GM10266 (cell line): ENCODE measurements at regions not wholly inside any gene's neighbourhood (a gene's known extent, or its start where the extent isn't known, plus 50 kb on each side); places are given as distances from the start of the nearest gene placed in this dataset.

Source experiments
- DNase-seq: peaks from one replicate; pipeline ENCODE4 v3.0.0; 2012; ENCODE audit errors: extremely low spot score
- TF ChIP-seq, protein P1 (sequence below): IDR thresholded peaks from 2 replicates; pipeline ENCODE4 v1.5.1; 2012; ENCODE audit warnings: mild to moderate bottlenecking, low read depth; ENCODE audit not compliant: control insufficient read depth, insufficient read depth; ENCODE audit errors: missing control alignments

DNA sequence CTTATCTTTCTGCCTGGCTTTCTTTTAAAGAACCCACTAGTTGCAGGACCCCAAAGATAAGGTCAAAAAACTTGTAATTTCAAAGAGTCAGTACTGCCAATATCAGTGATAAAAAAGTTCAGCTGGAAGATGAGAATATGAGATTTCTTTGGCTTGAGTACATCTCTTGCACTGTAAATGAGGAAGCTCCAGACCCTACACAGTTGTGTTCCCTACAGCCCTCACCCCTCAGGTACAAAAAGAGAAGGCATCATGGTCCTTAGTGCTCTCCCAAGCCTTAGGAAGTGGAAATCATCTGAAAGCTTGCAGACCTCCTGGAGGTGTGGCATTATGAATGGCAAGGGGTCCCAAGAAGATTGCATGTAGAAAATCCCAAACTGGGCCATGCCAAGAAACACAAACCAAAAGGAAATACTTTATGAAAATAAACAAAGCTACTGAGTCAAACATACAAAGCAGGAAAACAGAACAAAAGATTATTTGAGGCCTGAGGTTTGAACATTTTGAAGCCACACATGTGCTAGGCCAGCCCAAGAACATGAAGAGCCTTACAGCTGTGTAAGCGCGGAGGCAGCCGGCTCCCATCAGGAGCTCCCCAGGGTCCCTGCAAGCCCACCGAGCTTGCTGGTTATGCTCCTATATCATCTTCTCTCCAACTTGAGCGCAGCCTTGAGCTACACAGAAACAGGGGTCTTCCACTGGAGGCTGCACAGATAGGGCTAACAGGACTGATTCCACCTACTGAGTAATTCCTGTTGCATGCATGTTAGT lies 217.0 kb downstream of the OSR1 start:
- TF ChIP-seq, protein P1, sequence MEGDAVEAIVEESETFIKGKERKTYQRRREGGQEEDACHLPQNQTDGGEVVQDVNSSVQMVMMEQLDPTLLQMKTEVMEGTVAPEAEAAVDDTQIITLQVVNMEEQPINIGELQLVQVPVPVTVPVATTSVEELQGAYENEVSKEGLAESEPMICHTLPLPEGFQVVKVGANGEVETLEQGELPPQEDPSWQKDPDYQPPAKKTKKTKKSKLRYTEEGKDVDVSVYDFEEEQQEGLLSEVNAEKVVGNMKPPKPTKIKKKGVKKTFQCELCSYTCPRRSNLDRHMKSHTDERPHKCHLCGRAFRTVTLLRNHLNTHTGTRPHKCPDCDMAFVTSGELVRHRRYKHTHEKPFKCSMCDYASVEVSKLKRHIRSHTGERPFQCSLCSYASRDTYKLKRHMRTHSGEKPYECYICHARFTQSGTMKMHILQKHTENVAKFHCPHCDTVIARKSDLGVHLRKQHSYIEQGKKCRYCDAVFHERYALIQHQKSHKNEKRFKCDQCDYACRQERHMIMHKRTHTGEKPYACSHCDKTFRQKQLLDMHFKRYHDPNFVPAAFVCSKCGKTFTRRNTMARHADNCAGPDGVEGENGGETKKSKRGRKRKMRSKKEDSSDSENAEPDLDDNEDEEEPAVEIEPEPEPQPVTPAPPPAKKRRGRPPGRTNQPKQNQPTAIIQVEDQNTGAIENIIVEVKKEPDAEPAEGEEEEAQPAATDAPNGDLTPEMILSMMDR = no peak
- DNase-seq = no peak

DNA sequence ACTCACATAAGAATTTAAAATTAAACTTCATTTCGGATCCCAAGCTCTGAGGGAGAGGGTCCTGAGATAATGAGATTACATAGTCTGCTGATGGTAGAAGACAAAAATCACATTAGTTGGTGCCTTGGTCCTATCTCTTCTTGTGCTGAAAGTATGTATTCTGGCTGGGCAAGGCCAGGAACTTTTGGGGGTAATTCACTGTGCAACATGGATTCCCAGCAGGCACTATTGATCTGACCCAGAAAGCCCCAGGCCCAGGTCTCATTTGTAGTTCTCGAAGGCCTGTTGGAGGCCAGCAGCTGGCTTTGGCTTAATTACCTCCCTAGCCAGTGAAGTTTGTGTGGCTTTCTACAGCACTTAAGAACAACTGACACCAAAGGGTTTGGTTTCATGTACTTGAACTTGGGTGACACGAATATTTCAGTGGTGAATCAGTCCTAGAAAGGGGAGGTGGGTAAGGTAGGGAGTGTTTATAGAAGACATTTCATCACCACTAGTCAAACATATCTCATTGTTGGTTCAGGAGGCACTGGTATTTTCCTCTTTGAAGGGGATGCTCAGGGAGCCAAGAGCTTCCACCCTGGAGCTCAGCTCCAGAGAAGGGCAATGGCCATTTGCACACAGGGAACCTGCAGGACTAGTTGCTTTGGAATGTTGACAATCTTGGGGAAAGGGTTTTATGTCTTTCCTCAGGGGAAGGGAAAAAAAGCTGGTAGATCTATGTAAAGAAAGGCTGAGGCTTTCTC lies 217.8 kb downstream of the OSR1 start:
- TF ChIP-seq, protein P1 = no peak
- no peak for DNase-seq

DNA sequence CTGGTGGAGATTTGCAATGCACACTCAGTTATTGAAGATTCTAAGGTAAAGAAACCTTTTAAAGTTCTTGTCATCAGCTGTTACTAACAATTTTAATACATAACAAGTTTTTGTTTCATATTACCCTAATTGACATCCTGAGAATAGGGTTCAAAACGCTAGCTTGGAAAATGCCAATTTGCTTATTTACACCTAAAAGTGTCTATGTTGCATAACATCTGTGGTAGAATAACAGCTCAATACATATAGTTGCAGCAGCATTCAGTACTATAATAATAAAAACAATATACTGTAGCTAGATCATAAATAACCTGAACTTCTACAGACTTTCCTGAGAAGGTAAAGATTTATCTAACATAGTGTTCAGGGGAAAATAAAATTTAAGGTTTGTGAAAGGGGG lies 219.0 kb downstream of the OSR1 start:
- TF ChIP-seq, protein P1 = no peak
- DNase-seq = no peak

DNA sequence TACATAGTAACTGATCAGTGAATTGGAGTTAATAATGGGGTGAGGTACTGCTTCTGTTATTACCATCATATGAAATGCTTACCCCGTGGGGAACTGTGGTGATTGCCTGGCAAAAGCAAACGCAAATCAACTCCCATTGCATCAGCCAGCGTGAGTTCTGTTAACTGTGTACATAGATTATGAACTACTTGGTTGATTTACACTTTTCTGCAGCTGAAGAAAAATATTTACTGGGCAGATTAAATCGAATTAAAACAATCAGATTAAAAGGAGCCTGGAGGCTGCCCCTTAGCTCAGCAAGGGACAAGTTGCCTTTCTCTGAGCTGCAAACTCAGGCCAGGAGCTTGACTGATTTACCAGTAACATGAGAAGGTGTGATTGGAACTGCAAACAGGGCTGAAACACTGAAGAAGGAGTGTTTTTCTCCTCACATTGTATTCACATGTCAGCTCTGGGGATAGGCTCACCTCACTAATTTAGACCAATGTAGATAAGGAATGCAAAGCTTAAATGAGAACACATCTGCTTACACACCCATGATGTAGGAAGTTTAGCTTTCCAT lies 220.1 kb downstream of the OSR1 start:
- DNase-seq = no peak
- TF ChIP-seq, protein P1 = no peak

DNA sequence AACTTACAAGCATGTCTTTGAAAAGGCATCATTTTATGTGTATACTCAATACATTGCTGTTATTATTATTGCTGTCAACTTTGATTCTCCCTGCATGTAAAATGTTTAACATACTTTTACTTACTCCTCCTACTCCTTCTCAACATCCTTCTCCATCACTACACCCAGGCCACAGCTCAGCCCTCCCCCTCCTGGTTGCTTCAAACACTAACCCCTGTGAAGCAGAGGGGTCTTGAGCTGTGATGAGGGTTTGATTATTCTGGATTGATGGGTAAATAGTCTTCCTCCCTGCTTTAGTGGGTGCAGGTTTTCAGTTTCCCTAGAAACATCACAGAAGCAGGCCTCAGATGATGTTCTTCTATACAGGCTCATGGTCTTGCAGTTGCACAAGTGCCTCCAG lies 221.0 kb downstream of the OSR1 start:
- no peak for DNase-seq
- TF ChIP-seq, protein P1 = no peak

DNA sequence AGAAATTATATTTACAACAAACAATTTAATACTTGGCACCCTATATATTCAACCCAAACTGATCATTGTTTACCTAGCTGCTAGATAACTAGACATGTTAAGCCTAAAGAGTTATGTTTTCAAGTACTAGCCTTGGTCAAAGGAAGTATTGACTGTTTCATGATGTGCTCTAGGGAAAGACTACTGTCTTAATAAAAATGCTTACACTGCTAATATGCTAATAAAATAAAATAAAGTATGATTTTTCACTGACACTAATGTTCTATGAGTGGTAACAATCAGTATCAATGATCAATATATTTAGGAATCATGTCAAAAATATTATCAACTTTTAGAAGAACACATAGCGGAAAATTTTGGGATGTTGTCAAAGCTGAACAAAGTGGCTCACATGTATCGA lies 225.5 kb downstream of the OSR1 start:
- DNase-seq = no peak
- TF ChIP-seq, protein P1 = no peak

DNA sequence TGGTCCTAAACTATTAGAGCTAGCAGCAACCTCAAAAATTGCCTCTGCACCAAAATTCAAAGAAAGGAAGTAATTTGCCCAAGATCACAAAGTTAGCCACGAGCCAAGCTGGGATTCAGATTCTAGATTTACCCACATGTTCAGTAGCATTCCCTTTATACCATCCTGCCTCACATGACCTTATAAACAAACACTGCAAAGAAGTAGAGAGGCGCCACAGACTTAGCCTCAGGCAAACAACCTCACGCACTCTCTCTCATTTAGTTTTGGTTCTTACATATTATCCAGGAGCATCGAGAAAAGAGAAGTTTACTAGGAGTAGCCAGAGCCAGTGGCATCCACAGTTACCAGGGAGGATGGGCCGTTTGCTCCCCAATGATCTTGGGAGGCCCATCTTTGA lies 226.6 kb downstream of the OSR1 start:
- DNase-seq = no peak
- TF ChIP-seq, protein P1 = no peak
